MCF 10A (cell line): ENCODE measurements at regions not wholly inside any gene's neighbourhood (a gene's known extent, or its start where the extent isn't known, plus 50 kb on each side); places are given as distances from the start of the nearest gene placed in this dataset.
A peak's percentile ranks its signal among the peaks of the same experiment; 100 is the strongest.

ENCODE experiments used
- BruUV-seq: library from RNA; stranded (reverse); fragments of 400-500 nt; replicated peaks from 2 replicates; lab custom pipeline; 2021; lab: Mats Ljungman, UMichigan
- CTCF ChIA-PET: fragments of 300-600 bp; sonication (Branson Sonifier 250); formaldehyde crosslinking; extraction: SDS; loops from one replicate; lab custom pipeline; 2021; ENCODE audit warnings: antibody characterized with exemption, inconsistent platforms; lab: Yijun Ruan, JAX
- POLR2A ChIA-PET: fragments of 300-600, 350-650 bp; sonication (Branson Sonifier 250); formaldehyde crosslinking; extraction: SDS; loops from one replicate; lab custom pipeline; 2020; ENCODE audit warnings: antibody characterized with exemption, inconsistent platforms; lab: Yijun Ruan, JAX
- DNase-seq: peaks from one replicate; pipeline ENCODE4 v3.0.0-alpha.2; 2018; ENCODE audit not compliant: unreplicated experiment
- H3K27ac Mint-ChIP-seq: one replicate; pipeline ENCODE4 v1.8.0; 2022; ENCODE audit warnings: mild to moderate bottlenecking, low read depth, mixed read lengths; ENCODE audit not compliant: unreplicated experiment
- H3K27me3 Mint-ChIP-seq: one replicate; pipeline ENCODE4 v1.8.0; 2022; ENCODE audit warnings: mixed read lengths; ENCODE audit not compliant: insufficient read depth, unreplicated experiment
- H3K36me3 Mint-ChIP-seq: one replicate; pipeline ENCODE4 v1.8.0; 2022; ENCODE audit warnings: mild to moderate bottlenecking, moderate library complexity, mixed read lengths; ENCODE audit not compliant: insufficient read depth, unreplicated experiment
- H3K4me1 Mint-ChIP-seq: one replicate; pipeline ENCODE4 v1.8.0; 2022; ENCODE audit warnings: mixed read lengths; ENCODE audit not compliant: insufficient read depth, unreplicated experiment
- H3K4me3 Mint-ChIP-seq: one replicate; pipeline ENCODE4 v1.8.0; 2022; ENCODE audit warnings: mild to moderate bottlenecking, moderate library complexity, mixed read lengths; ENCODE audit not compliant: unreplicated experiment
- H3K9me3 Mint-ChIP-seq: one replicate; pipeline ENCODE4 v1.8.0; 2022; ENCODE audit warnings: mixed read lengths; ENCODE audit not compliant: unreplicated experiment
- intact Hi-C: fragments of 100-400 bp; cut with micrococcal nuclease; formaldehyde crosslinking; loops from 2 replicates; pipeline ENCODE4 v1.14.1; 2022
- TF ChIP-seq, protein P1 (sequence below): fragments of 200-600 bp; IDR thresholded peaks from one replicate; pipeline ENCODE4 v1.8.0; 2022; ENCODE audit warnings: antibody characterized with exemption, mild to moderate bottlenecking; ENCODE audit not compliant: unreplicated experiment

DNA sequence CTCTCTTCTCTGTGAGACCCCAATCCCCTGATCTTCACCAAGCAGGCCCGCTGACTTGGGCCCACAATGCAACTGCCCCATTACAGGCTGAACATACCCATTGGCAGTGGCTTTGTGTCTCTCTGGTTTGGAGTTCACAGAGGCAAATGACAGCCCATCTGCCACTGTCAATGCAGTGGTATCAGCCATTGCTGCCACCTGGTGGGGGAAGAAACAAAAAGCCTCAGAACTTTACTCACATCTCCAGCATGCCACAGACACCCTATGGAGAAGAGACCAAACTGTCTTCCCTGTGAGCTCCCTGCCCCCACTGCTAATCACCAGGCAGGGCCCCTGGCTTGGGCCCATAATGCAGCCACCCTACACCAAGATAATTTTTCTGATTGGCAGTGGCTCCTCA, 729.3 kb upstream of the ACTRT1 start:
- Mint-ChIP-seq H3K4me3 (no peak overlapping the region), H3K27me3 (no peaks in the 10 kb centered on the region), H3K9me3 (peaks cover 18% of the 10 kb centered on the region), H3K27ac (no peak overlapping the region), H3K36me3 (no peaks in the 10 kb centered on the region), H3K4me1 (peaks cover 8% of the 10 kb centered on the region)
- TF ChIP-seq, protein P1, sequence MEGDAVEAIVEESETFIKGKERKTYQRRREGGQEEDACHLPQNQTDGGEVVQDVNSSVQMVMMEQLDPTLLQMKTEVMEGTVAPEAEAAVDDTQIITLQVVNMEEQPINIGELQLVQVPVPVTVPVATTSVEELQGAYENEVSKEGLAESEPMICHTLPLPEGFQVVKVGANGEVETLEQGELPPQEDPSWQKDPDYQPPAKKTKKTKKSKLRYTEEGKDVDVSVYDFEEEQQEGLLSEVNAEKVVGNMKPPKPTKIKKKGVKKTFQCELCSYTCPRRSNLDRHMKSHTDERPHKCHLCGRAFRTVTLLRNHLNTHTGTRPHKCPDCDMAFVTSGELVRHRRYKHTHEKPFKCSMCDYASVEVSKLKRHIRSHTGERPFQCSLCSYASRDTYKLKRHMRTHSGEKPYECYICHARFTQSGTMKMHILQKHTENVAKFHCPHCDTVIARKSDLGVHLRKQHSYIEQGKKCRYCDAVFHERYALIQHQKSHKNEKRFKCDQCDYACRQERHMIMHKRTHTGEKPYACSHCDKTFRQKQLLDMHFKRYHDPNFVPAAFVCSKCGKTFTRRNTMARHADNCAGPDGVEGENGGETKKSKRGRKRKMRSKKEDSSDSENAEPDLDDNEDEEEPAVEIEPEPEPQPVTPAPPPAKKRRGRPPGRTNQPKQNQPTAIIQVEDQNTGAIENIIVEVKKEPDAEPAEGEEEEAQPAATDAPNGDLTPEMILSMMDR: peak; percentile 19
- CTCF ChIA-PET: interaction anchor here (0.6 to 2.3 kb wide), 8 partner anchors 13 to 1803 kb away, joined by 3 to 11 read pairs (median 6); no protein-coding TSS in a partner anchor
- intact Hi-C loops: loop anchor here (5.0 kb wide), 1 partner anchor 529 kb away; no protein-coding TSS in a partner anchor
- DNase-seq: peak; percentile 47
- POLR2A ChIA-PET: no interaction called here
- no TSS peak for BruUV-seq

DNA sequence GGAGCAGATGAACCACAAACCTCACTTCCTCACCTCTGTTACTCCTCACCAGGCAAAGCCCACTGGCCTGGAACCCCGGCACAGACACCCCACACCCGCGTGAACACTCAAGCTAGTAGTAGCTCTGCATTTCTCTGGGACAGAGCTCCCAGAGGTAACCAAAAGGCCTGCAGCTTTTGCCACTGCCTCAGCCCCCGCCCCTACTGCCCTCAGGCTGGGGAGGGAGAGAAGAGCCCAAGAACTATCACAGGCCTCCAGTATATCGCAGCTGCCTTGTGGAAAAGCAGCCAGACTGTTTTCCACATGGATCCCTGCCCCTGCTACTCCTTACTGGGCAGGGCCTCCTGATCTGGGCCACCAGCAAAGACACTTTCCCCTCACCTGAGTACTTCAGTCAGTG, 728.7 kb upstream of the ACTRT1 start:
- H3K4me3 Mint-ChIP-seq: no peak overlapping the region
- no TSS peak for BruUV-seq
- H3K36me3 Mint-ChIP-seq: no peaks in the 10 kb centered on the region
- H3K4me1 Mint-ChIP-seq: peaks cover 8% of the 10 kb centered on the region
- peaks cover 18% of the 10 kb centered on the region for H3K9me3 Mint-ChIP-seq
- intact Hi-C loops: loop anchor here (5.0 kb wide), 1 partner anchor 529 kb away; no protein-coding TSS in a partner anchor
- H3K27ac Mint-ChIP-seq: peak overlapping the region; percentile 21
- CTCF ChIA-PET: interaction anchor here (0.6 to 2.3 kb wide), 11 partner anchors 12 to 1824 kb away, joined by 3 to 11 read pairs (median 3); no protein-coding TSS in a partner anchor
- DNase-seq: no peak
- TF ChIP-seq, protein P1: no peak
- no peaks in the 10 kb centered on the region for H3K27me3 Mint-ChIP-seq
- POLR2A ChIA-PET: interaction anchor here (1.3 kb wide), 1 partner anchor 11 kb away, joined by 3 read pairs; no protein-coding TSS in a partner anchor

DNA sequence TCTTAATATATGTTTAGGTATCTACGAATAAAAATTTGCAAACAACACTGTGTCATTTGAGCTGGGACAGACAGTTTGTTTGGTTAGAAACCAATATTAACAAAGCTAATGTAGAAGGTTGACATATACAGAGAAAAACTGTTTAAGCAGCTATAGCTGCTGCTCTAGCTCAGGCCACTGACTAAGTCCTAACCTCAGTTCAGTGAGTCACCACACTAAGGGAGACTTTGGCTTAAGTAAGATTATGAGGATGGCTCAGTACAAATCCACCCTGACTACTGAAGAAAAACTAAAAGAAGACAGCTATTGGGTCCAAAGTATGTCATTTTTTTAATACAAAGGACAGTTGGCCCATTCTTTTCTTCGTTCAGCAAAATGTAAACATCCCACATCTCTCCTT, 717.3 kb upstream of the ACTRT1 start:
- ChIA-PET POLR2A (interaction anchor here (0.7 to 1.1 kb wide), 3 partner anchors 11 to 200 kb away, joined by 3 to 5 read pairs (median 3); no protein-coding TSS in a partner anchor), CTCF (interaction anchor here (0.9 to 2.5 kb wide), 3 partner anchors 9 to 48 kb away, joined by 3 to 11 read pairs (median 5); no protein-coding TSS in a partner anchor)
- TF ChIP-seq, protein P1: no peak
- DNase-seq: no peak
- no peaks in the 10 kb centered on the region for H3K36me3 Mint-ChIP-seq
- intact Hi-C loops: no loop called here
- no peak overlapping the region for H3K27ac Mint-ChIP-seq
- peaks cover 21% of the 10 kb centered on the region for H3K9me3 Mint-ChIP-seq
- H3K4me1 Mint-ChIP-seq: no peaks in the 10 kb centered on the region
- no peak overlapping the region for H3K4me3 Mint-ChIP-seq
- no peaks in the 10 kb centered on the region for H3K27me3 Mint-ChIP-seq
- no TSS peak for BruUV-seq

DNA sequence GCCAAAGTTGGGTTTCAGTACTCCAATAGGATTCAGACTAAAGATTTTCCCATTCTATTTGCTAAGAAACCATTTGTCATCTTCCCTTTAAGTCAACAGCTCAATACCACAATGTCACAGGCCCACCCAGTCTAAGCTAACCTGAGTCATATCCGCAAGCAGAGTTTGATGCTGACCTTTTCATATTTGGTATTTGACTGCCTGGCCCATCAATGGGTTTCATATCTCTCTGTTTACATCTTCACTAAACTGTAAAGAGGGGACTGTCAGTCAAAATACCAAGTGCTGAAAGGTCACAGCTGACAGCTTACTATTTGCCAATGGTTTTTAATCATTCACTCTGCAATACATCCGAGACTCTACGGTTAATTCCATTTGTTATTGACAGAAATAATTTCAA, 707.5 kb upstream of the ACTRT1 start:
- Mint-ChIP-seq H3K9me3 (peaks cover 6% of the 10 kb centered on the region), H3K4me1 (no peaks in the 10 kb centered on the region), H3K4me3 (no peak overlapping the region), H3K36me3 (no peaks in the 10 kb centered on the region), H3K27me3 (no peaks in the 10 kb centered on the region), H3K27ac (no peak overlapping the region)
- DNase-seq: no peak
- TF ChIP-seq, protein P1: no peak
- intact Hi-C loops: no loop called here
- ChIA-PET POLR2A (no interaction called here), CTCF (no interaction called here)
- no TSS peak for BruUV-seq
